ENCODE measurements at regions not wholly inside any gene's neighbourhood (a gene's known extent, or its start where the extent isn't known, plus 50 kb on each side); places are given as distances from the start of the nearest gene placed in this dataset.

DNA sequence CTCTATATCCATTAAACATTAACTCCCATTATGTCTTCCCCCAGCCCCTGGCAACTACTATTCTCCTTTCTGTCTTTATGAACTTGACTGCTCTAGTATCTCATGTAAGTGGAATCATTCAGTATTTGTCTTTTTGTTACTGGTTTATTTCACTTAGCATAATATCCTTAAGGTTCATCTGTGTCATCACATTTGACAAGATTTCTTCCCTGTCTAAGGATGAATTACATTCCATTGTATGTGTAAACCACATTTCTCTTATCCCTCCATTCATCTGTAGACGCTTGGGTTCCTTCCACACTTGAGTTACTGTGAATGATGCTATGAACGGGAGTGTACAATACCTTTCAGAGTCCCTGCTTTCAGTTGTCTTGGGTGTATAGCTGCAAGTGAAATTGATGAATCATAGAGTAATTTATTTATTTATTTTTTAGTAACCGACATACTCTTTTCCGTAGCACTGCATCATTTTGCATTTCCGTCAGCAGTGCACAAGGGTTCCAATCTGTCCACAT lies 399.7 kb upstream of the RBFOX1 start:
- DNase-seq (ENCODE audit: low spot score): peak; percentile 86

DNA sequence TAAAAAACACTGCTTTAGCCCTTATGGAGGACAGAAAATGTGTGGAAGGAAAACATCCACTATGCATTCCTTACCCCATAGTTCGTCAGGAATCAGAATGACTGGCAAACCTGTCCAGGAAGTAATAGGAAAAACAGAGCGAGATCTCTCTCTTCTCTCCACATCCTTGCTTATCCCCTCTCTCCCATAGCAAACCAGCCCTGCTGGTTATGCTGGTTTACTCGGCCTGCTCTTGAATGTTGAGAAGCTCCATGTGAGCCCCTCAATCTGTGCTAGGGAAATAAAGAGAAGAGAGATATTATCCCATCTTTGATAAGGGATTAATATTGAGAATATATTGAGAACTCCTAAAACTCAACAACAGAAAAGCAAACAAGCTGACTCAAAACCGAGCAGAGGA lies 402.8 kb upstream of the RBFOX1 start:
- DNase-seq (ENCODE audit: low spot score): no peak

GRCh38 chr16:6926762-6927161 lies 405.9 kb upstream of the RBFOX1 start:
- no peak for DNase-seq (ENCODE audit: low spot score)

- no peak for DNase-seq (ENCODE audit: low spot score)
These were observed 406.3 kb upstream of the RBFOX1 start for GRCh38 chr16:6926341-6926740.

DNA sequence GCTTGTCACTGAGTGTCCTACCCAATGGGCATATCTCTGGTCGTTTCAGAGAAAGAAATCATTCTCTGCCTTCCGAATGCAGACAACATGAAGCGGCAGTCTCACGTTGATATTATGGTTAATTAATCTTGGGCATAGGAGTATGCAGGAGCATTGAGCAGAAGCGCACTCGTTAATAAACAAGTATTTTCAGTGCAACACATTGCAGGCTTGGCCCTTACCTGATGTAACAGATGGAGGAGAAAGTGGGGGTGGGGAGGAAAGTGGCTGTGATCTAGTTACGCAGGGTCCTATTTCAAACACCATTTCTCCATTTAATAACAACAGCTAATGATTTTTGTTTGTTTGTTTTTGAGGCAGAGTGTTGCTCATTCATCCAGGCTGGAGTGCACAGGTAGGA lies 414.0 kb upstream of the RBFOX1 start:
- no peak for DNase-seq (ENCODE audit: low spot score)

DNA sequence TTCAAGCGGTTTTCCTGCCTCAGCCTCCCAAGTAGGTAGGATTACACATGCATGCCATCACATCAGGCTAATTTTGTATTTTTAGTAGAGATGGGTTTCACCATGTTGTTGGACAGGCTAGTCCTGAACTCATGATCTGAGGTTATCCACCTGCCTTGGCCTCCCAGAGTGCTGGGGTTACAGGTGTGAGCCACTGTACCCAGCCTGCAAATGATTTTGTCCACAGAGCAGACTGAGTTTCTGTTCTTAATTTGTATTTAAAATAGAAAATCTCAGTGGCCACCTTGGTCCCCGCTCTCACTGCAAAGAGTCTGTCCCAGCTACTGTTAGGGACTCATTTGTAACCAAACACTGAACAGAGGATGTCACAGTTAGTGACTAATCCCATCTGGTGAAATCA lies 415.7 kb upstream of the RBFOX1 start:
- no peak for DNase-seq (ENCODE audit: low spot score)

DNA sequence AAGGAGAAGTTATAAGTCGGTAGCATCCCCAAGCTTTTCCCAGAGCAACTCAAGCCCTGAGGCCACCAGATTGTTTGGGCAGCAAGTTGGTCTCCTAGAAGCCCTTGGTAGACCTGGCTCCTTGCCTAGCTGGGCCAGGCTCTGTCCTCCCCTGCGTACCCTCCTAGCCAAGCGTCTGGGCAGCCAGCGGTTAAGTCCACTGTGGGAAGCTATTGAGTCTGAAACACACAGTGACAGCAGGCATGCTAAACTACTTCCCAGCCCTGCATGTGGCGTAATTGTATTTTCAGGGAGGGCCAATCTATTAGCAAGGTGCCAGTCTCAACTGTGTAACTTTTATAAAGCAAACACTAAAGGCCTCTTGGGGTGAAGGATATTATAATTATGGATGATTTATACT lies 419.1 kb upstream of the RBFOX1 start:
- no peak for DNase-seq (ENCODE audit: low spot score)

GRCh38 chr16:6910301-6910700 lies 422.3 kb upstream of the RBFOX1 start:
- no peak for DNase-seq (ENCODE audit: low spot score)

GRCh38 chr16:6905601-6906000 lies 427.0 kb upstream of the RBFOX1 start:
- DNase-seq (ENCODE audit: low spot score): no peak

GRCh38 chr16:6903671-6904070 lies 429.0 kb upstream of the RBFOX1 start:
- DNase-seq (ENCODE audit: low spot score): no peak

GRCh38 chr16:6898896-6899295 lies 433.7 kb upstream of the RBFOX1 start:
- no peak for DNase-seq (ENCODE audit: low spot score)

- no peak for DNase-seq (ENCODE audit: low spot score)
These were observed 434.7 kb upstream of the RBFOX1 start for GRCh38 chr16:6897876-6898485.

- DNase-seq (ENCODE audit: low spot score): peak; percentile 42
These were observed 439.7 kb upstream of the RBFOX1 start for GRCh38 chr16:6892966-6893365.

DNA sequence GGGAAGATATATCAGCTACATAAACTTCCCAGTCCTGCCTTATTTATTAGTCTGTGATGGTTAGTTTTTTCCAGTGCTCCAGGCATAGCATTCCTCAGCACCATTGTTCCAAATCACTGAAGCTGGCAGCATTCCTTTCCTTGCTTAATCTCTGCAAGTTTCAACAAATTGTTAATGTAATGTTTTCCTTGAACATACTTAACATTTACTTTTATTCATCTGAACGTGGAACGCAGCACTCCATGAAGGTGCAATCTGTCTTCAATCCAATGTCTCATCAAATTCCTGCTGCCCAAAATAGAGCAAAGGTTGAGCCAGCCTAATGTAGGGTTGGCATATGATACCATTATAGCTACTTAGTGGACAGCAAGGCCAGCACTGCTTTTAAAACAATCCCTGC lies 441.1 kb upstream of the RBFOX1 start:
- peak; percentile 93 for DNase-seq (ENCODE audit: low spot score)

GRCh38 chr16:6888531-6888930 lies 444.1 kb upstream of the RBFOX1 start:
- peak; percentile 46 for DNase-seq (ENCODE audit: low spot score)

GRCh38 chr16:6884002-6884401 lies 448.6 kb upstream of the RBFOX1 start:
- peak; percentile 85 for DNase-seq (ENCODE audit: low spot score)

DNA sequence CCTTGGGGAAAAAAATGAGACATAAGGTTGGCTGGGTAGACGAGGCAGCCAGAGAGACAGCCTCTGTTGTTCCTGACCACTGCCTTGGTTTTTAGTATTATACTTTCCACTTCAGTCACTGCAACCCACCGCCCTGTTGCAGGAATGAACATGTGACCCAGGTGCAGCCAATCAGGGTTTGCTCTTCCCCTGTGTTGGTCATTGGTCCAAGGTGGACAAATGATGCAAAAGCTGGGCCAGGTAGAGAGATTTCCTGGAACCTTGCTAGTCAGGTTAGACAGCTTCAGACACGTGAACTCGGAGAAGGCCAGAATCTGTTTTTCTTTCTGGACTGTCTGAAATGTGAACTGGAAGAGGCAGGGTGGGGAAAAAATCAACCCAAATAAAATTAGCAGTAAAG lies 452.4 kb upstream of the RBFOX1 start:
- DNase-seq (ENCODE audit: low spot score): no peak

DNA sequence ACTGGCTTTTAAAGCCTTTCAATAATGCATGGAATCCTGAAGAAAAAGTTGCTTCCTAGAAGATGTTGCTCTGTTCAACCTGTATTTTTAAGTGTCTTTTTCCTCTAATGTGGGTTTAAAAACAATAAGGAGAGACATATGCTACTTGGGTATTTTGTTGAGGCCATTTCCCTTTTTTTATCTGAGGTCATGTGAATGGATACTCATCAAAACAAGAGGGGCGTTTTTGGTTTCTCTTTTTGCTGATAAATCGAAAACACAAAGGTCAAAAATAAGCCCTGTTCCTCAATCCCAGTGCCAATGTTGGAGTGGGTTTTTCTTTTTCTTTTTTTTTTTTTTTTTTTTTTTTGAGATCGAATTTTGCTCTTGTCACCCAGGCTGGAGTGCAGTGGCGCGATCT lies 468.0 kb upstream of the RBFOX1 start:
- no peak for DNase-seq (ENCODE audit: low spot score)

- no peak for DNase-seq (ENCODE audit: low spot score)
These were observed 468.4 kb upstream of the RBFOX1 start for GRCh38 chr16:6864244-6864643.

DNA sequence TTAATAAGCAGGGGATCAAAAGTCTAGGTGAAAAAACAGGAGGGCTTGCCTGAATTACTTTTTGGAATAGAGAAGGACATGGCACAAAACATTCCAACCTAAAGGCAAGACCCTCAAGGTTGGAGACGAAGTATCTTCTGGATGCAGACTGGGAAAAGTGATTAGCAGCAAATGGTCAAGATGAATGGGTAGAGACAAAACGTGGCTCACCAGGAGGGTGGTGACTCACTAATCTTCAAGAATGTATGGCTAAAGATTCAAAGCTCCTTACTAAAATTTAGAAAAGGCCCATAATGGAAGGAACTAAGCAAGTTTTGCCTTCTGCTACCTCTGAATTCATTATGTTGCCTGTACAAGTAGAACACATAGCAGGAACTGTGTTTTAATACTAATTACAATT lies 469.5 kb upstream of the RBFOX1 start:
- no peak for DNase-seq (ENCODE audit: low spot score)

- DNase-seq (ENCODE audit: low spot score): no peak
These were observed 470.7 kb upstream of the RBFOX1 start for GRCh38 chr16:6861815-6862477.

DNA sequence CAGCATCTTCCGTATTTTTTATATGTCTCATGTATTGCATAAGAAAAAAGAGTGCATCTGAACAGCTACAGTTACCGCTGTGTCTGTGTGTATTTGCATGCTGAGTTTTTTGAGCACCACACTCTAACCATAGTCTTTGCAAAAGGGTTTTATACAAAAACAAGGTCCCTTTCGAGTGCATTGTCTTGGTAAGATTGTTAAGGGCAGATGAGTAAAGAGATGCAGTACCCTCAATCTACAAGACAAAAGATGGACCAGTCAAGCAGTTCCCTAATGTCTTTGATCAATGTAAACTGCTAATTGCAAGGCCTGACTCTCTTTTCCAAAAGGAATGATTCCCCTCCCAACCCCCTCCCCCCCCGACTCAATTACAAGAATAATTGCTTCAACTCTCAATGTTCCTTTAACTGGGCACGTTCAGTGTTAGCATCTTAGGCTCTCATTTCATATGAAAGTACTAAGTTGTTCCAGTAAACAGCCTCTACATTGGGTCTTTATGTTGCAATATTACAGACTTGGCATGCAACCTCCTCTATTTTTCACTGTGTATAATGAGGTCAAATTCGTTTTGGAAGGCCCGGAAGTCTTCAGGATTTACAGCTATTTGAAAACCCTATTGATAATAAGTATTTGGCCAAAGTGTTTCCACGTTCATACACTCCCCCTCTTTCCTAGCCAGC lies 471.4 kb upstream of the RBFOX1 start:
- no peak for DNase-seq (ENCODE audit: low spot score)

DNA sequence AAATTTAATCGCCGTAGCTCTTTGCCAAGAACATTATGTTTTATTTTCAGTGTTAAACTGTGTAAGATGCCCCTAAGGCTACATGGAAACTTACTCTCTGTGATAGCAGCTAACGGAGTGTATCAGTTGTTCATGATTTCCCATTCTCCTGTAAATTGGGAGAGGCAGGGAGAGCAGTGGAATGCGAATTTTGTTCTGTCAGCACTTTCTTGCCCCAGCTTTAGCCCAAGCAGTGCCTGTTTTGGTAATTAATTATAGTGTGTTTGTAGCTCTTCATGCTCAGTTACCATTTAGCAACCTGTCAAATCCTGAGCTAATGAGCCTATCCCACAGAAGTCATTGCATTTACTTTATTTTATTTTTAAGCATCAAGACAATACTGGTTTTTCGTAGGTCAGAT lies 475.1 kb upstream of the RBFOX1 start:
- no peak for DNase-seq (ENCODE audit: low spot score)

Measured in kidney tubule cell (primary cell).